ENCODE measurements at regions not wholly inside any gene's neighbourhood (a gene's known extent, or its start where the extent isn't known, plus 50 kb on each side); places are given as distances from the start of the nearest gene placed in this dataset.

GRCh38 chr10:110432814-110433565 is 64.7 kb upstream of the DUSP5 start:
- H3K9me3 ChIP-seq (ENCODE audit: control insufficient read depth, low read length): no peaks in the 10 kb centered on the region
- no peak overlapping the region for H3K27ac ChIP-seq (ENCODE audit: low read depth in 1 of 2, low read length in 2 of 2)
- WGBS, 2 donors: 98% methylated on average over 4 of the region's 4 CpGs
- ATAC-seq (ENCODE audit: low FRiP score): no peak
- no peaks in the 10 kb centered on the region for H3K36me3 ChIP-seq (ENCODE audit: control insufficient read depth in 1 of 2, insufficient read depth in 2 of 2, low read length in 1 of 2)
- no peak for DNase-seq
- intact Hi-C loops (cut with DNase I): no loop called here
- no peak overlapping the region for H3K4me3 ChIP-seq (ENCODE audit: low read length in 2 of 2)
- H3K27me3 ChIP-seq (ENCODE audit: control insufficient read depth in 1 of 2, insufficient read depth in 2 of 2, low read length in 1 of 2): no peaks in the 10 kb centered on the region
- no peaks in the 10 kb centered on the region for H3K4me1 ChIP-seq (ENCODE audit: control insufficient read depth in 1 of 2, insufficient read depth in 2 of 2, low read length in 2 of 2)

GRCh38 chr10:110433740-110434139 is 64.0 kb upstream of the DUSP5 start:
- no peak overlapping the region for H3K27ac ChIP-seq (ENCODE audit: low read depth in 1 of 2, low read length in 2 of 2)
- DNase-seq: no peak
- intact Hi-C loops (cut with DNase I): no loop called here
- H3K4me1 ChIP-seq (ENCODE audit: control insufficient read depth in 1 of 2, insufficient read depth in 2 of 2, low read length in 2 of 2): no peaks in the 10 kb centered on the region
- no peak overlapping the region for H3K4me3 ChIP-seq (ENCODE audit: low read length in 2 of 2)
- no peaks in the 10 kb centered on the region for H3K27me3 ChIP-seq (ENCODE audit: control insufficient read depth in 1 of 2, insufficient read depth in 2 of 2, low read length in 1 of 2)
- WGBS, 2 donors: 75 to 79% methylated on average over 9 of the region's 9 CpGs
- no peak for ATAC-seq (ENCODE audit: low FRiP score)
- H3K9me3 ChIP-seq (ENCODE audit: control insufficient read depth, low read length): no peaks in the 10 kb centered on the region
- H3K36me3 ChIP-seq (ENCODE audit: control insufficient read depth in 1 of 2, insufficient read depth in 2 of 2, low read length in 1 of 2): no peaks in the 10 kb centered on the region

GRCh38 chr10:110434489-110435096 is 63.1 kb upstream of the DUSP5 start:
- no peak for DNase-seq
- Histone ChIP-seq H3K36me3 (ENCODE audit: control insufficient read depth in 1 of 2, insufficient read depth in 2 of 2, low read length in 1 of 2) (no peaks in the 10 kb centered on the region), H3K27ac (ENCODE audit: low read depth in 1 of 2, low read length in 2 of 2) (no peak overlapping the region), H3K4me3 (ENCODE audit: low read length in 2 of 2) (no peak overlapping the region), H3K4me1 (ENCODE audit: control insufficient read depth in 1 of 2, insufficient read depth in 2 of 2, low read length in 2 of 2) (no peaks in the 10 kb centered on the region), H3K9me3 (ENCODE audit: control insufficient read depth, low read length) (no peaks in the 10 kb centered on the region), H3K27me3 (ENCODE audit: control insufficient read depth in 1 of 2, insufficient read depth in 2 of 2, low read length in 1 of 2) (no peaks in the 10 kb centered on the region)
- WGBS, 2 donors: 84 to 88% methylated on average over 5 of the region's 5 CpGs
- no peak for ATAC-seq (ENCODE audit: low FRiP score)
- intact Hi-C loops (cut with DNase I): no loop called here

- H3K27ac ChIP-seq (ENCODE audit: low read depth in 1 of 2, low read length in 2 of 2): no peak overlapping the region
- no peak overlapping the region for H3K4me3 ChIP-seq (ENCODE audit: low read length in 2 of 2)
- no peak for ATAC-seq (ENCODE audit: low FRiP score)
- peak in 1 of 2 donors; percentile 27 for DNase-seq
- H3K27me3 ChIP-seq (ENCODE audit: control insufficient read depth in 1 of 2, insufficient read depth in 2 of 2, low read length in 1 of 2): no peaks in the 10 kb centered on the region
- H3K9me3 ChIP-seq (ENCODE audit: control insufficient read depth, low read length): no peaks in the 10 kb centered on the region
- H3K4me1 ChIP-seq (ENCODE audit: control insufficient read depth in 1 of 2, insufficient read depth in 2 of 2, low read length in 2 of 2): no peaks in the 10 kb centered on the region
- WGBS, 2 donors: 86 to 88% methylated on average over 9 of the region's 9 CpGs
- intact Hi-C loops (cut with DNase I): no loop called here
- no peaks in the 10 kb centered on the region for H3K36me3 ChIP-seq (ENCODE audit: control insufficient read depth in 1 of 2, insufficient read depth in 2 of 2, low read length in 1 of 2)
Measured at GRCh38 chr10:110436554-110437350, 61.0 kb upstream of the DUSP5 start.

- H3K36me3 ChIP-seq (ENCODE audit: control insufficient read depth in 1 of 2, insufficient read depth in 2 of 2, low read length in 1 of 2): no peaks in the 10 kb centered on the region
- no peaks in the 10 kb centered on the region for H3K4me1 ChIP-seq (ENCODE audit: control insufficient read depth in 1 of 2, insufficient read depth in 2 of 2, low read length in 2 of 2)
- DNase-seq: no peak
- H3K27me3 ChIP-seq (ENCODE audit: control insufficient read depth in 1 of 2, insufficient read depth in 2 of 2, low read length in 1 of 2): no peaks in the 10 kb centered on the region
- no peak overlapping the region for H3K27ac ChIP-seq (ENCODE audit: low read depth in 1 of 2, low read length in 2 of 2)
- no peak for ATAC-seq (ENCODE audit: low FRiP score)
- 57 to 71% methylated on average over 3 of the region's 3 CpGs for WGBS, 2 donors
- H3K9me3 ChIP-seq (ENCODE audit: control insufficient read depth, low read length): no peaks in the 10 kb centered on the region
- no peak overlapping the region for H3K4me3 ChIP-seq (ENCODE audit: low read length in 2 of 2)
- intact Hi-C loops (cut with DNase I): no loop called here
Measured at GRCh38 chr10:110437351-110437605, 60.4 kb upstream of the DUSP5 start.

GRCh38 chr10:110437761-110438341 is 59.9 kb upstream of the DUSP5 start:
- Histone ChIP-seq H3K4me3 (ENCODE audit: low read length in 2 of 2) (no peak overlapping the region), H3K27me3 (ENCODE audit: control insufficient read depth in 1 of 2, insufficient read depth in 2 of 2, low read length in 1 of 2) (no peaks in the 10 kb centered on the region), H3K4me1 (ENCODE audit: control insufficient read depth in 1 of 2, insufficient read depth in 2 of 2, low read length in 2 of 2) (no peaks in the 10 kb centered on the region), H3K9me3 (ENCODE audit: control insufficient read depth, low read length) (no peaks in the 10 kb centered on the region), H3K36me3 (ENCODE audit: control insufficient read depth in 1 of 2, insufficient read depth in 2 of 2, low read length in 1 of 2) (no peaks in the 10 kb centered on the region), H3K27ac (ENCODE audit: low read depth in 1 of 2, low read length in 2 of 2) (no peak overlapping the region)
- DNase-seq: peak in 1 of 2 donors; percentile 55
- no peak for ATAC-seq (ENCODE audit: low FRiP score)
- 83 to 88% methylated on average over 8 to 11 of the region's 11 CpGs for WGBS, 2 donors
- intact Hi-C loops (cut with DNase I): no loop called here

GRCh38 chr10:110442746-110443145 is 55.0 kb upstream of the DUSP5 start:
- Histone ChIP-seq H3K27ac (ENCODE audit: low read depth in 1 of 2, low read length in 2 of 2) (no peak overlapping the region), H3K27me3 (ENCODE audit: control insufficient read depth in 1 of 2, insufficient read depth in 2 of 2, low read length in 1 of 2) (no peaks in the 10 kb centered on the region), H3K9me3 (ENCODE audit: control insufficient read depth, low read length) (no peaks in the 10 kb centered on the region), H3K4me3 (ENCODE audit: low read length in 2 of 2) (no peak overlapping the region), H3K4me1 (ENCODE audit: control insufficient read depth in 1 of 2, insufficient read depth in 2 of 2, low read length in 2 of 2) (no peaks in the 10 kb centered on the region), H3K36me3 (ENCODE audit: control insufficient read depth in 1 of 2, insufficient read depth in 2 of 2, low read length in 1 of 2) (no peaks in the 10 kb centered on the region)
- DNase-seq (no peak), ATAC-seq (ENCODE audit: low FRiP score) (no peak)
- intact Hi-C loops (cut with DNase I): no loop called here
- WGBS, 2 donors: 90 to 94% methylated on average over 4 of the region's 4 CpGs

- ATAC-seq (ENCODE audit: low FRiP score) (no peak), DNase-seq (no peak)
- intact Hi-C loops (cut with DNase I): no loop called here
Measured at GRCh38 chr10:110443239-110444003, 54.3 kb upstream of the DUSP5 start.

More at GRCh38 chr10:110443239-110444003, 54.3 kb upstream of the DUSP5 start:
- Histone ChIP-seq H3K4me1 (ENCODE audit: control insufficient read depth in 1 of 2, insufficient read depth in 2 of 2, low read length in 2 of 2) (no peaks in the 10 kb centered on the region), H3K27me3 (ENCODE audit: control insufficient read depth in 1 of 2, insufficient read depth in 2 of 2, low read length in 1 of 2) (no peaks in the 10 kb centered on the region), H3K4me3 (ENCODE audit: low read length in 2 of 2) (no peak overlapping the region), H3K27ac (ENCODE audit: low read depth in 1 of 2, low read length in 2 of 2) (no peak overlapping the region), H3K9me3 (ENCODE audit: control insufficient read depth, low read length) (no peaks in the 10 kb centered on the region), H3K36me3 (ENCODE audit: control insufficient read depth in 1 of 2, insufficient read depth in 2 of 2, low read length in 1 of 2) (no peaks in the 10 kb centered on the region)
- WGBS, 2 donors: 89 to 91% methylated on average over 12 of the region's 12 CpGs
